H9 (cell line): ENCODE measurements at regions not wholly inside any gene's neighbourhood (a gene's known extent, or its start where the extent isn't known, plus 50 kb on each side); places are given as distances from the start of the nearest gene placed in this dataset.

Source experiments
- DNase-seq: peaks from one replicate; pipeline ENCODE4 v3.0.0-alpha.2; 2017
- H2AFZ ChIP-seq: one replicate; pipeline ENCODE4 v1.6.1; 2013; ENCODE audit warnings: mild to moderate bottlenecking, low read length, control low read depth, moderate library complexity
- H2AK5ac ChIP-seq: 2 replicates; pipeline ENCODE4 v1.6.1; 2013; ENCODE audit warnings: low read length, control low read depth, mixed read lengths; ENCODE audit not compliant: insufficient read length
- H2BK120ac ChIP-seq: one replicate; pipeline ENCODE4 v1.6.1; 2013; ENCODE audit warnings: low read depth, mild to moderate bottlenecking, low read length, control low read depth, inconsistent platforms; ENCODE audit not compliant: poor library complexity, severe bottlenecking
- H2BK12ac ChIP-seq: 2 replicates; pipeline ENCODE4 v1.6.1; 2013; ENCODE audit warnings: low read length, control low read depth, mixed read lengths, low read depth; ENCODE audit not compliant: insufficient read length
- H2BK15ac ChIP-seq: 2 replicates; pipeline ENCODE4 v1.6.1; 2013; ENCODE audit warnings: low read depth, low read length, control low read depth
- H2BK20ac ChIP-seq: one replicate; pipeline ENCODE4 v1.6.1; 2013; ENCODE audit warnings: low read depth, mild to moderate bottlenecking, low read length, control low read depth, inconsistent platforms; ENCODE audit not compliant: poor library complexity, severe bottlenecking
- H2BK5ac ChIP-seq: 2 replicates; pipeline ENCODE4 v1.6.1; 2013; ENCODE audit warnings: low read length, control low read depth, mixed read lengths; ENCODE audit not compliant: insufficient read length
- H3K14ac ChIP-seq: 2 replicates; pipeline ENCODE4 v1.6.1; 2013; ENCODE audit warnings: low read length, control low read depth; ENCODE audit not compliant: insufficient read depth
- H3K18ac ChIP-seq: 2 replicates; pipeline ENCODE4 v1.6.1; 2013; ENCODE audit warnings: low read depth, mild to moderate bottlenecking, mixed read lengths, low read length, control low read depth; ENCODE audit not compliant: insufficient read length
- H3K23ac ChIP-seq: 2 replicates; pipeline ENCODE4 v1.6.1; 2013; ENCODE audit warnings: low read length, control low read depth, mixed read lengths, low read depth; ENCODE audit not compliant: insufficient read length
- H3K23me2 ChIP-seq: 2 replicates; pipeline ENCODE4 v1.6.1; 2013; ENCODE audit warnings: low read depth, mild to moderate bottlenecking, mixed read lengths, low read length, control low read depth; ENCODE audit not compliant: insufficient read length, poor library complexity, severe bottlenecking
- H3K27ac ChIP-seq: 2 replicates; pipeline ENCODE4 v1.5.1; 2013; ENCODE audit warnings: low read length, control low read depth, mixed read lengths, low read depth; ENCODE audit not compliant: insufficient read length
- H3K27me3 ChIP-seq: 2 replicates; pipeline ENCODE4 v1.6.1; 2013; ENCODE audit warnings: low read length, control low read depth, inconsistent platforms; ENCODE audit not compliant: insufficient read depth
- H3K4ac ChIP-seq: 2 replicates; pipeline ENCODE4 v1.6.1; 2013; ENCODE audit warnings: low read depth, mild to moderate bottlenecking, control low read depth, inconsistent platforms, low read length, moderate library complexity
- H3K4me1 ChIP-seq: 2 replicates; pipeline ENCODE4 v1.6.1; 2013; ENCODE audit warnings: low read length, control low read depth, inconsistent platforms; ENCODE audit not compliant: insufficient read depth
- H3K4me2 ChIP-seq: 2 replicates; pipeline ENCODE4 v1.6.1; 2013; ENCODE audit warnings: low read length, control low read depth, mixed read lengths; ENCODE audit not compliant: insufficient read length, insufficient read depth
- H3K56ac ChIP-seq: 2 replicates; pipeline ENCODE4 v1.6.1; 2013; ENCODE audit warnings: low read depth, mild to moderate bottlenecking, mixed read lengths, low read length, control low read depth; ENCODE audit not compliant: insufficient read length
- H3K79me1 ChIP-seq: 2 replicates; pipeline ENCODE4 v1.6.1; 2013; ENCODE audit warnings: low read depth, mild to moderate bottlenecking, moderate library complexity, low read length, control low read depth, inconsistent platforms; ENCODE audit not compliant: insufficient read depth, poor library complexity, severe bottlenecking
- H3K79me2 ChIP-seq: 2 replicates; pipeline ENCODE4 v1.6.1; 2013; ENCODE audit warnings: low read length, control low read depth, inconsistent platforms; ENCODE audit not compliant: insufficient read depth
- H3K9ac ChIP-seq: 2 replicates; pipeline ENCODE4 v1.6.1; 2013; ENCODE audit warnings: low read length, control low read depth, mixed read lengths; ENCODE audit not compliant: insufficient read length; ENCODE audit errors: extremely low read depth
- H3K9me3 ChIP-seq: one replicate; pipeline ENCODE4 v1.6.1; 2013; ENCODE audit warnings: low read depth, low read length, inconsistent platforms; ENCODE audit not compliant: control insufficient read depth
- H3T11ph ChIP-seq: one replicate; pipeline ENCODE4 v1.6.1; 2013; ENCODE audit warnings: mild to moderate bottlenecking, low read length, control low read depth, inconsistent platforms
- H4K20me1 ChIP-seq: one replicate; pipeline ENCODE4 v1.6.1; 2013; ENCODE audit not compliant: control insufficient read depth, insufficient read length, insufficient read depth
- H4K5ac ChIP-seq: 2 replicates; pipeline ENCODE4 v1.6.1; 2013; ENCODE audit warnings: low read depth, mild to moderate bottlenecking, mixed read lengths, low read length, control low read depth; ENCODE audit not compliant: insufficient read length
- H4K8ac ChIP-seq: replicated peaks from 2 replicates; pipeline ENCODE4 v1.6.1; 2013; ENCODE audit warnings: low read length, control low read depth, mixed read lengths, low read depth; ENCODE audit not compliant: insufficient read length
- H4K91ac ChIP-seq: 2 replicates; pipeline ENCODE4 v1.6.1; 2013; ENCODE audit warnings: low read depth, mild to moderate bottlenecking, moderate library complexity, mixed read lengths, low read length, control low read depth; ENCODE audit not compliant: insufficient read length
- H3K27ac Mint-ChIP-seq, 3 experiments: 2 replicates in 2 of 3; 3 replicates in 1 of 3; pipeline ENCODE4 v1.8.0; 2020 to 2021; ENCODE audit warnings: mixed read lengths in 3 of 3, mild to moderate bottlenecking in 1 of 3, moderate library complexity in 1 of 3
- H3K27me3 Mint-ChIP-seq: 2 replicates; pipeline ENCODE4 v1.8.0; 2021; ENCODE audit warnings: low read depth, mild to moderate bottlenecking, moderate library complexity, mixed read lengths
- H3K36me3 Mint-ChIP-seq, 3 experiments: 2 replicates in 2 of 3; 3 replicates in 1 of 3; pipeline ENCODE4 v1.8.0; 2020 to 2021; ENCODE audit warnings: low read depth in 3 of 3, mixed read lengths in 3 of 3; ENCODE audit not compliant: insufficient read depth in 1 of 3
- H3K4me1 Mint-ChIP-seq, 2 experiments: 2 replicates each; pipeline ENCODE4 v1.8.0; 2020; ENCODE audit warnings: mixed read lengths in 2 of 2
- H3K4me3 Mint-ChIP-seq, 2 experiments: 2 replicates in 1 of 2; 3 replicates in 1 of 2; pipeline ENCODE4 v1.8.0; 2020 to 2021; ENCODE audit warnings: mild to moderate bottlenecking in 2 of 2, mixed read lengths in 2 of 2, moderate library complexity in 1 of 2
- H3K9me3 Mint-ChIP-seq, 2 experiments: 2 replicates in 1 of 2; 3 replicates in 1 of 2; pipeline ENCODE4 v1.8.0; 2020; ENCODE audit warnings: mild to moderate bottlenecking in 2 of 2, mixed read lengths in 2 of 2, moderate library complexity in 1 of 2
- WGBS: extraction: QIAGEN DNeasy Blood & Tissue Kit; methylation state at CpG from one replicate; pipeline ENCODE4 v1.1.7; 2013; ENCODE audit warnings: missing lambda C conversion rate, low lambda C conversion rate, mixed read lengths; ENCODE audit not compliant: insufficient read length; ENCODE audit errors: extremely low coverage; 5-methylcytosine and 5-hydroxymethylcytosine counted together
- TF ChIP-seq, protein P1 (sequence below): fragments of 200-600 bp; sonication (generic); conservative IDR thresholded peaks from 3 replicates; pipeline ENCODE4 v1.8.0; 2021; ENCODE audit warnings: antibody characterized with exemption, mild to moderate bottlenecking

DNA sequence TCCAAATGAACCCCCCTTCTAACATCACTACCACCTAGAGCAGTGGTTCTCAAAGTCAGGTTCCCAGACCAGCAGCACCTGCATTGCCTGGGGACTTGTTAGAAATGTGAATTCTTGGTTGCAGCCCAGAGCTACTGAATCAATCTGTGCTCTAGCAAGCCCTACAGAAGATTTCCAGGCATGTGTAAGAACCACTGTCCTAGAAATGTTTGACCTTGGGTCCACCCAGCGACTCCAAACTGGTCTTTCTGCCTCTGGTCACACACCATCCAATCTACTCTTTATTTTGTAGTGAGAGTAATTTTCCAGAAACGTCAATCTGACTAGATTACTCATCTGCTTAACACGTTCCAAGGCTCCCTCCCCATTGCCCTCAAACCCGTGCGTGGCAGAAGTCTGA is 169.9 kb downstream of the HAPSTR1 start:
- Histone ChIP-seq H3T11ph (no peak overlapping the region), H3K79me2 (no peaks in the 10 kb centered on the region), H3K9ac (no peak overlapping the region), H3K18ac (no peak overlapping the region), H4K8ac (no peak overlapping the region), H2BK12ac (no peak overlapping the region), H2BK5ac (no peak overlapping the region), H3K23me2 (no peaks in the 10 kb centered on the region), H3K4me1 (no peaks in the 10 kb centered on the region), H4K20me1 (peaks cover 3% of the 10 kb centered on the region), H3K23ac (no peak overlapping the region), H3K27me3 (no peaks in the 10 kb centered on the region; the same call in 1 of the 2 replicates), H3K27ac (no peak overlapping the region), H3K14ac (no peak overlapping the region), H4K91ac (no peak overlapping the region), H2BK15ac (no peak overlapping the region), H2AK5ac (no peak overlapping the region), H3K79me1 (no peaks in the 10 kb centered on the region), H2AFZ (no peak overlapping the region), H3K4ac (no peak overlapping the region), H3K9me3 (no peaks in the 10 kb centered on the region), H4K5ac (no peak overlapping the region), H3K4me2 (no peak overlapping the region), H2BK120ac (no peak overlapping the region), H2BK20ac (no peak overlapping the region), H3K56ac (no peak overlapping the region)
- no peak for DNase-seq
- peaks cover 0 to 14% of the 10 kb centered on the region in 2 experiments for H3K4me1 Mint-ChIP-seq
- WGBS = no CpG with 5 or more reads among the region's 5 CpGs
- H3K27me3 Mint-ChIP-seq = peaks cover 16% of the 10 kb centered on the region
- no peaks in the 10 kb centered on the region; a peak in 1 of 7 replicates for H3K36me3 Mint-ChIP-seq
- peaks cover 0 to 7% of the 10 kb centered on the region in 2 experiments; a peak in 1 of 5 replicates for H3K9me3 Mint-ChIP-seq
- H3K27ac Mint-ChIP-seq = no peak overlapping the region
- no peak overlapping the region for H3K4me3 Mint-ChIP-seq
- TF ChIP-seq, protein P1, sequence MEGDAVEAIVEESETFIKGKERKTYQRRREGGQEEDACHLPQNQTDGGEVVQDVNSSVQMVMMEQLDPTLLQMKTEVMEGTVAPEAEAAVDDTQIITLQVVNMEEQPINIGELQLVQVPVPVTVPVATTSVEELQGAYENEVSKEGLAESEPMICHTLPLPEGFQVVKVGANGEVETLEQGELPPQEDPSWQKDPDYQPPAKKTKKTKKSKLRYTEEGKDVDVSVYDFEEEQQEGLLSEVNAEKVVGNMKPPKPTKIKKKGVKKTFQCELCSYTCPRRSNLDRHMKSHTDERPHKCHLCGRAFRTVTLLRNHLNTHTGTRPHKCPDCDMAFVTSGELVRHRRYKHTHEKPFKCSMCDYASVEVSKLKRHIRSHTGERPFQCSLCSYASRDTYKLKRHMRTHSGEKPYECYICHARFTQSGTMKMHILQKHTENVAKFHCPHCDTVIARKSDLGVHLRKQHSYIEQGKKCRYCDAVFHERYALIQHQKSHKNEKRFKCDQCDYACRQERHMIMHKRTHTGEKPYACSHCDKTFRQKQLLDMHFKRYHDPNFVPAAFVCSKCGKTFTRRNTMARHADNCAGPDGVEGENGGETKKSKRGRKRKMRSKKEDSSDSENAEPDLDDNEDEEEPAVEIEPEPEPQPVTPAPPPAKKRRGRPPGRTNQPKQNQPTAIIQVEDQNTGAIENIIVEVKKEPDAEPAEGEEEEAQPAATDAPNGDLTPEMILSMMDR = no peak
